ENCODE measurements at regions not wholly inside any gene's neighbourhood (a gene's known extent, or its start where the extent isn't known, plus 50 kb on each side); places are given as distances from the start of the nearest gene placed in this dataset.

DNA sequence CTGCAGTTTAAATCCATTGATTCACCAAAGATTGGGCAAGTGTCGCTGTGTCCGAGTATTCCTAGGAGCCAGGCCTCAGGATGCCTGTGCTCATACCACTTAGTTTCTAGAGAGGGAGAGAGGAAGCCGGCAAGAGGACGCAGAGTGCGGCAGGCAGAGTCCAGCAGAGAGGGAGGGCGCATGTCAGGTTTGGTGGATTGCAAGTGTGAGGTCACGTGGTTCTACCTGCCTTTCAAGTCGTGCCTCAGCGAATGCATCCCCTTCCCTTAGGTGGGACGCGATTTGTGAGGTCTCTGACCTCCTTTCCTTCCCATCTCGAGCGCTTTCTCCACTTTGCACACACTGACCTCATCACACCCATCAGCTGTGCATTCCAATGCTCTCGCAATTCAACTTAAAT is 188.1 kb downstream of the TMEM18 start:
- H3K79me2 ChIP-seq (ENCODE audit: control insufficient read depth, insufficient read depth, low read length), result no peaks in the 10 kb centered on the region
- no peaks in the 10 kb centered on the region for H3K9me1 ChIP-seq (replicated peaks; ENCODE audit: control insufficient read depth, extremely low read depth, insufficient read depth, low read length)
- H3K4me3 ChIP-seq (replicated peaks in 1 of 3; ENCODE audit: insufficient read depth in 1 of 3, low read depth in 1 of 3, low read length in 3 of 3), result no peak overlapping the region
- no peaks in the 10 kb centered on the region for H3K36me3 ChIP-seq (ENCODE audit: control insufficient read depth in 2 of 2, extremely low read depth in 1 of 2, insufficient read depth in 2 of 2, low read length in 2 of 2)
- no peaks in the 10 kb centered on the region for H3K4me1 ChIP-seq (ENCODE audit: control insufficient read depth, extremely low read depth, insufficient read depth, low read length)
- H4K20me1 ChIP-seq (replicated peaks; ENCODE audit: control insufficient read depth, extremely low read depth, insufficient read depth, low read length), result no peaks in the 10 kb centered on the region
- no peak overlapping the region for H3K9ac ChIP-seq (replicated peaks; ENCODE audit: extremely low read depth, insufficient read depth, low read length)
- DNase-seq (ENCODE audit: low read depth, low spot score), result no peak
- dilution Hi-C loops (cut with MboI; ENCODE audit: extremely low pct_ligation_motif_present, low sequenced_read_pairs), result no loop called here
- intact Hi-C loops (cut with micrococcal nuclease), result no loop called here
- ChIA-PET CTCF (no interaction called here), POLR2A (no interaction called here)
- H3K27me3 ChIP-seq (ENCODE audit: control insufficient read depth in 2 of 2, insufficient read depth in 2 of 2, low read length in 2 of 2), result no peaks in the 10 kb centered on the region
- no peak overlapping the region for H2AFZ ChIP-seq (ENCODE audit: low read depth, low read length)
- H3K9me3 ChIP-seq (replicated peaks; ENCODE audit: control insufficient read depth, insufficient read depth, low read length), result peaks cover 5% of the 10 kb centered on the region
- FAIRE-seq, result no peak
- TF ChIP-seq JUN (IDR thresholded peaks at IDR 0.05; ENCODE audit: borderline replicate concordance, insufficient read depth, insufficient read length, low read depth) (no peak), POLR2AphosphoS5 (IDR thresholded peaks at IDR 0.05; ENCODE audit: insufficient read depth, low read depth, low read length) (no peak), MYC (IDR thresholded peaks at IDR 0.05; ENCODE audit: low read depth, low read length) (no peak), POLR2A (IDR thresholded peaks at IDR 0.05; ENCODE audit: low read depth, low read length) (no peak), FOS (IDR thresholded peaks at IDR 0.05; ENCODE audit: borderline replicate concordance, insufficient read depth, low read length) (no peak), GATA2 (IDR thresholded peaks at IDR 0.05; ENCODE audit: insufficient read depth, insufficient read length, low read depth, low read length) (no peak), EZH2 (IDR thresholded peaks at IDR 0.05; ENCODE audit: borderline replicate concordance, low read depth, low read length, severe bottlenecking) (no peak)
- TF ChIP-seq, protein P1, sequence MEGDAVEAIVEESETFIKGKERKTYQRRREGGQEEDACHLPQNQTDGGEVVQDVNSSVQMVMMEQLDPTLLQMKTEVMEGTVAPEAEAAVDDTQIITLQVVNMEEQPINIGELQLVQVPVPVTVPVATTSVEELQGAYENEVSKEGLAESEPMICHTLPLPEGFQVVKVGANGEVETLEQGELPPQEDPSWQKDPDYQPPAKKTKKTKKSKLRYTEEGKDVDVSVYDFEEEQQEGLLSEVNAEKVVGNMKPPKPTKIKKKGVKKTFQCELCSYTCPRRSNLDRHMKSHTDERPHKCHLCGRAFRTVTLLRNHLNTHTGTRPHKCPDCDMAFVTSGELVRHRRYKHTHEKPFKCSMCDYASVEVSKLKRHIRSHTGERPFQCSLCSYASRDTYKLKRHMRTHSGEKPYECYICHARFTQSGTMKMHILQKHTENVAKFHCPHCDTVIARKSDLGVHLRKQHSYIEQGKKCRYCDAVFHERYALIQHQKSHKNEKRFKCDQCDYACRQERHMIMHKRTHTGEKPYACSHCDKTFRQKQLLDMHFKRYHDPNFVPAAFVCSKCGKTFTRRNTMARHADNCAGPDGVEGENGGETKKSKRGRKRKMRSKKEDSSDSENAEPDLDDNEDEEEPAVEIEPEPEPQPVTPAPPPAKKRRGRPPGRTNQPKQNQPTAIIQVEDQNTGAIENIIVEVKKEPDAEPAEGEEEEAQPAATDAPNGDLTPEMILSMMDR (IDR thresholded peaks at IDR 0.05; ENCODE audit: extremely low read depth in 1 of 2, insufficient read depth in 1 of 2, low read depth in 1 of 2, low read length in 2 of 2), result no peak
- TF ChIP-seq, protein P2, sequence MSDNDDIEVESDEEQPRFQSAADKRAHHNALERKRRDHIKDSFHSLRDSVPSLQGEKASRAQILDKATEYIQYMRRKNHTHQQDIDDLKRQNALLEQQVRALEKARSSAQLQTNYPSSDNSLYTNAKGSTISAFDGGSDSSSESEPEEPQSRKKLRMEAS (IDR thresholded peaks at IDR 0.05; ENCODE audit: insufficient read depth, insufficient read length), result no peak
- no TSS peak for BruUV-seq (replicated peaks)
- H3K27ac ChIP-seq (ENCODE audit: insufficient read depth, low read depth, low read length), result no peak overlapping the region
- no peak overlapping the region for H3K4me2 ChIP-seq (ENCODE audit: insufficient read depth, low read length)

All from endothelial cell of umbilical vein (primary cell).